ENCODE measurements at regions not wholly inside any gene's neighbourhood (a gene's known extent, or its start where the extent isn't known, plus 50 kb on each side); places are given as distances from the start of the nearest gene placed in this dataset.

DNA sequence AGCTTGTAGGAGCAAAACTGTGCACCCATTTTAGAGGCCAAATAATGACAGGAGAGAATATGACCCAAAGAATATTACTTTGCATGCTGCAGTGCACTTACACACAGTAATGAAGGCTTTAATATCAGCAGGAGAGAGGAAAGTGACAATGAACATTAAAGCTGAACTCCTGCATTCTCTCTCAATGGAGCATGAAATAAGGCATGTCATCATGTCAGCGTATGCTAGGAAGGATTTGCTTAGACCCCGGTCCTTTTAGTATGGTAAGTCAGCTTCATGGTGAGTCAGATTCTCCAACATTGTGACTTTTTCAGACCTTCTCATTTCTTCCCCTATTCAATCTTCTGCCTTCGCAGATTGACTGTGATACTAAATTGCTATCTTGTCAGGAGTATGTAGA lies 210.7 kb upstream of the TMPRSS15 start:
- Histone ChIP-seq H3K4me2 (ENCODE audit: insufficient read depth, low read length) (no peak overlapping the region), H3K36me3 (ENCODE audit: control insufficient read depth in 2 of 2, extremely low read depth in 1 of 2, insufficient read depth in 2 of 2, low read length in 2 of 2) (no peaks in the 10 kb centered on the region), H3K79me2 (ENCODE audit: control insufficient read depth, insufficient read depth, low read length) (no peaks in the 10 kb centered on the region), H4K20me1 (replicated peaks; ENCODE audit: control insufficient read depth, extremely low read depth, insufficient read depth, low read length) (no peaks in the 10 kb centered on the region), H3K27ac (ENCODE audit: insufficient read depth, low read depth, low read length) (no peak overlapping the region), H3K4me3 (replicated peaks in 1 of 3; ENCODE audit: insufficient read depth in 1 of 3, low read depth in 1 of 3, low read length in 3 of 3) (no peak overlapping the region), H3K9me3 (replicated peaks; ENCODE audit: control insufficient read depth, insufficient read depth, low read length) (no peaks in the 10 kb centered on the region), H3K9me1 (replicated peaks; ENCODE audit: control insufficient read depth, extremely low read depth, insufficient read depth, low read length) (no peaks in the 10 kb centered on the region), H2AFZ (ENCODE audit: low read depth, low read length) (no peak overlapping the region), H3K4me1 (ENCODE audit: control insufficient read depth, extremely low read depth, insufficient read depth, low read length) (no peaks in the 10 kb centered on the region), H3K9ac (replicated peaks; ENCODE audit: extremely low read depth, insufficient read depth, low read length) (no peak overlapping the region), H3K27me3 (ENCODE audit: control insufficient read depth in 2 of 2, insufficient read depth in 2 of 2, low read length in 2 of 2) (no peaks in the 10 kb centered on the region)
- POLR2A ChIA-PET: no interaction called here
- no peak for DNase-seq (ENCODE audit: low read depth, low spot score)
- no TSS peak for BruUV-seq (replicated peaks)
- CTCF ChIA-PET: no interaction called here
- dilution Hi-C loops (cut with MboI; ENCODE audit: extremely low pct_ligation_motif_present, low sequenced_read_pairs): no loop called here
- intact Hi-C loops (cut with micrococcal nuclease): no loop called here
- TF ChIP-seq EZH2 (IDR thresholded peaks at IDR 0.05; ENCODE audit: borderline replicate concordance, low read depth, low read length, severe bottlenecking) (no peak), GATA2 (IDR thresholded peaks at IDR 0.05; ENCODE audit: insufficient read depth, insufficient read length, low read depth, low read length) (no peak), MYC (IDR thresholded peaks at IDR 0.05; ENCODE audit: low read depth, low read length) (no peak), JUN (IDR thresholded peaks at IDR 0.05; ENCODE audit: borderline replicate concordance, insufficient read depth, insufficient read length, low read depth) (no peak), FOS (IDR thresholded peaks at IDR 0.05; ENCODE audit: borderline replicate concordance, insufficient read depth, low read length) (no peak), POLR2AphosphoS5 (IDR thresholded peaks at IDR 0.05; ENCODE audit: insufficient read depth, low read depth, low read length) (no peak), POLR2A (IDR thresholded peaks at IDR 0.05; ENCODE audit: low read depth, low read length) (no peak), CTCF (IDR thresholded peaks at IDR 0.05; ENCODE audit: extremely low read depth in 1 of 2, insufficient read depth in 1 of 2, low read depth in 1 of 2, low read length in 2 of 2) (no peak)
- TF ChIP-seq, protein P1, sequence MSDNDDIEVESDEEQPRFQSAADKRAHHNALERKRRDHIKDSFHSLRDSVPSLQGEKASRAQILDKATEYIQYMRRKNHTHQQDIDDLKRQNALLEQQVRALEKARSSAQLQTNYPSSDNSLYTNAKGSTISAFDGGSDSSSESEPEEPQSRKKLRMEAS (IDR thresholded peaks at IDR 0.05; ENCODE audit: insufficient read depth, insufficient read length): no peak
- FAIRE-seq: no peak

Data from endothelial cell of umbilical vein (primary cell).